RWPE1 (cell line): ENCODE measurements at regions not wholly inside any gene's neighbourhood (a gene's known extent, or its start where the extent isn't known, plus 50 kb on each side); places are given as distances from the start of the nearest gene placed in this dataset.

Experiments
- CTCF ChIA-PET: fragments of 350-600 bp; sonication (Branson Sonifier 250); formaldehyde crosslinking; extraction: SDS; loops from one replicate; lab custom pipeline; 2021; lab: Yijun Ruan, JAX
- POLR2A ChIA-PET: fragments of 400-600 bp; formaldehyde crosslinking; extraction: SDS; loops from one replicate; lab custom pipeline; 2020; ENCODE audit warnings: antibody characterized with exemption; ENCODE audit not compliant: low non-redundant PET; lab: Yijun Ruan, JAX
- DNase-seq: peaks from one replicate; pipeline ENCODE4 v3.0.0; 2012; ENCODE audit warnings: low spot score
- H3K27ac ChIP-seq: fragments of 450-650 bp; 2 replicates; pipeline ENCODE4 v1.5.1; 2017
- CTCF ChIP-seq: fragments of 450-650 bp; conservative IDR thresholded peaks from 2 replicates; pipeline ENCODE4 v1.5.1; 2017; ENCODE audit warnings: low read depth, mild to moderate bottlenecking

GRCh38 chr12:16669756-16670155 is 63.8 kb upstream of the LMO3 start:
- no peak overlapping the region for H3K27ac ChIP-seq
- TF ChIP-seq CTCF, result no peak
- no peak for DNase-seq
- POLR2A ChIA-PET, result no interaction called here
- CTCF ChIA-PET, result no interaction called here

- no peak overlapping the region for H3K27ac ChIP-seq
- TF ChIP-seq CTCF, result no peak
- ChIA-PET CTCF (no interaction called here), POLR2A (no interaction called here)
- no peak for DNase-seq
Observed at GRCh38 chr12:16668198-16668597, 62.2 kb upstream of the LMO3 start.

- no peak for DNase-seq
- TF ChIP-seq CTCF, result no peak
- no peak overlapping the region for H3K27ac ChIP-seq
- ChIA-PET POLR2A (no interaction called here), CTCF (no interaction called here)
Observed at GRCh38 chr12:16658699-16659098, 52.7 kb upstream of the LMO3 start.
